NT2/D1 (cell line): ENCODE measurements at regions not wholly inside any gene's neighbourhood (a gene's known extent, or its start where the extent isn't known, plus 50 kb on each side); places are given as distances from the start of the nearest gene placed in this dataset.

Source experiments
- DNase-seq: peaks from one replicate; pipeline ENCODE4 v3.0.0-alpha.2; 2011; ENCODE audit warnings: low read depth, low spot score
- H3K27me3 ChIP-seq: 2 replicates; pipeline ENCODE4 v1.6.0; 2011; ENCODE audit warnings: mild to moderate bottlenecking; ENCODE audit not compliant: insufficient read length, insufficient read depth
- H3K36me3 ChIP-seq: 2 replicates; pipeline ENCODE4 v1.6.1; 2011; ENCODE audit warnings: mild to moderate bottlenecking, low read length, mixed read lengths; ENCODE audit not compliant: insufficient read depth, insufficient read length
- H3K4me1 ChIP-seq: 2 replicates; pipeline ENCODE4 v1.5.1; 2011; ENCODE audit not compliant: insufficient read depth, insufficient read length
- H3K4me3 ChIP-seq: 2 replicates; pipeline ENCODE4 v1.5.1; 2011; ENCODE audit warnings: low read depth; ENCODE audit not compliant: insufficient read length
- H3K9ac ChIP-seq: 2 replicates; pipeline ENCODE4 v1.6.0; 2011; ENCODE audit warnings: low read depth; ENCODE audit not compliant: insufficient read length
- H3K9me3 ChIP-seq: 2 replicates; pipeline ENCODE4 v1.5.1; 2011; ENCODE audit warnings: mild to moderate bottlenecking, low read length; ENCODE audit not compliant: insufficient read depth
- SUZ12 ChIP-seq: IDR thresholded peaks from 2 replicates; pipeline ENCODE4 v1.6.1; 2011; ENCODE audit not compliant: insufficient read length, insufficient read depth; ENCODE audit errors: extremely low read depth
- YY1 ChIP-seq: IDR thresholded peaks from 2 replicates; pipeline ENCODE4 v1.6.1; 2011; ENCODE audit not compliant: insufficient read length, insufficient read depth
- ZNF274 ChIP-seq: IDR thresholded peaks from 2 replicates; pipeline ENCODE4 v1.6.1; 2011; ENCODE audit warnings: mild to moderate bottlenecking, low read depth, low read length

- Histone ChIP-seq H3K27me3 (no peaks in the 10 kb centered on the region), H3K36me3 (no peaks in the 10 kb centered on the region), H3K9me3 (no peaks in the 10 kb centered on the region), H3K4me3 (no peak overlapping the region), H3K4me1 (no peaks in the 10 kb centered on the region), H3K9ac (no peak overlapping the region)
- DNase-seq = no peak
- no peak for TF ChIP-seq YY1
- TF ChIP-seq SUZ12 = no peak
- no peak for TF ChIP-seq ZNF274
Observed at GRCh38 chr5:165161204-165161603, 1655.8 kb downstream of the MAT2B start.

- Histone ChIP-seq H3K4me1 (no peaks in the 10 kb centered on the region), H3K27me3 (no peaks in the 10 kb centered on the region)
Observed at GRCh38 chr5:165163861-165164260, 1658.4 kb downstream of the MAT2B start.

GRCh38 chr5:165173651-165174050 is 1668.2 kb downstream of the MAT2B start:
- TF ChIP-seq YY1 (no peak), ZNF274 (no peak), SUZ12 (no peak)
- H3K4me1 ChIP-seq = no peaks in the 10 kb centered on the region

More at GRCh38 chr5:165163861-165164260, 1658.4 kb downstream of the MAT2B start:
- no peak for DNase-seq
- no peak overlapping the region for H3K4me3 ChIP-seq
- TF ChIP-seq SUZ12 (no peak), YY1 (no peak), ZNF274 (no peak)
- no peak overlapping the region for H3K9ac ChIP-seq
- H3K36me3 ChIP-seq = no peaks in the 10 kb centered on the region
- H3K9me3 ChIP-seq = no peaks in the 10 kb centered on the region

GRCh38 chr5:165175041-165175440 is 1669.6 kb downstream of the MAT2B start:
- H3K27me3 ChIP-seq = no peaks in the 10 kb centered on the region
- no peak overlapping the region for H3K9ac ChIP-seq
- H3K36me3 ChIP-seq = no peaks in the 10 kb centered on the region
- H3K4me3 ChIP-seq = no peak overlapping the region
- H3K9me3 ChIP-seq = no peaks in the 10 kb centered on the region
- TF ChIP-seq ZNF274 (no peak), SUZ12 (no peak), YY1 (no peak)
- no peaks in the 10 kb centered on the region for H3K4me1 ChIP-seq
- DNase-seq = no peak

More at GRCh38 chr5:165173651-165174050, 1668.2 kb downstream of the MAT2B start:
- no peak overlapping the region for H3K9ac ChIP-seq
- no peaks in the 10 kb centered on the region for H3K36me3 ChIP-seq
- H3K4me3 ChIP-seq = no peak overlapping the region
- H3K27me3 ChIP-seq = no peaks in the 10 kb centered on the region
- no peaks in the 10 kb centered on the region for H3K9me3 ChIP-seq
- DNase-seq = no peak

GRCh38 chr5:165184183-165184582 is 1678.8 kb downstream of the MAT2B start:
- Histone ChIP-seq H3K9ac (no peak overlapping the region), H3K36me3 (no peaks in the 10 kb centered on the region), H3K9me3 (no peaks in the 10 kb centered on the region), H3K27me3 (no peaks in the 10 kb centered on the region), H3K4me3 (no peak overlapping the region), H3K4me1 (no peaks in the 10 kb centered on the region)
- no peak for DNase-seq
- TF ChIP-seq ZNF274 (no peak), SUZ12 (no peak), YY1 (no peak)

- Histone ChIP-seq H3K4me3 (no peak overlapping the region), H3K36me3 (no peaks in the 10 kb centered on the region), H3K4me1 (no peaks in the 10 kb centered on the region), H3K27me3 (no peaks in the 10 kb centered on the region), H3K9me3 (no peaks in the 10 kb centered on the region), H3K9ac (no peak overlapping the region)
- no peak for DNase-seq
- TF ChIP-seq YY1 = no peak
- TF ChIP-seq SUZ12 = no peak
- TF ChIP-seq ZNF274 = no peak
Observed at GRCh38 chr5:165185716-165186115, 1680.3 kb downstream of the MAT2B start.

- Histone ChIP-seq H3K27me3 (no peaks in the 10 kb centered on the region), H3K36me3 (no peaks in the 10 kb centered on the region), H3K9ac (no peak overlapping the region), H3K4me3 (no peak overlapping the region), H3K9me3 (no peaks in the 10 kb centered on the region), H3K4me1 (no peaks in the 10 kb centered on the region)
- no peak for DNase-seq
- no peak for TF ChIP-seq ZNF274
- TF ChIP-seq YY1 = no peak
Observed at GRCh38 chr5:165187815-165188214, 1682.4 kb downstream of the MAT2B start.

- no peaks in the 10 kb centered on the region for H3K36me3 ChIP-seq
- H3K4me3 ChIP-seq = no peak overlapping the region
- TF ChIP-seq SUZ12 = no peak
- TF ChIP-seq ZNF274 = no peak
- no peak for TF ChIP-seq YY1
- DNase-seq = no peak
- no peaks in the 10 kb centered on the region for H3K27me3 ChIP-seq
- H3K4me1 ChIP-seq = no peaks in the 10 kb centered on the region
- H3K9ac ChIP-seq = no peak overlapping the region
- H3K9me3 ChIP-seq = no peaks in the 10 kb centered on the region
Observed at GRCh38 chr5:165188556-165189175, 1683.2 kb downstream of the MAT2B start.
